Psoas muscle (tissue), 7 donors: ENCODE measurements at regions not wholly inside any gene's neighbourhood (a gene's known extent, or its start where the extent isn't known, plus 50 kb on each side); places are given as distances from the start of the nearest gene placed in this dataset.

Experiments used
- ATAC-seq, 4 donors: fragments of 200-7000 bp; cut with Tn5 transposase; one replicate each; pipeline ENCODE4 v1.9.1; 2020; ENCODE audit warnings: moderate library complexity in 3 of 4, mild to moderate bottlenecking in 2 of 4
- DNase-seq, 2 donors: peaks; one replicate each; pipeline ENCODE4 v3.0.0-alpha.2; 2020
- H3K27ac ChIP-seq: fragments of 200-600 bp; one replicate; pipeline ENCODE4 v1.8.0; 2022
- H3K27me3 ChIP-seq, 3 donors: fragments of 200-600 bp in 1 of 3; one replicate each; pipeline versions ENCODE4 v1.6.1 to v1.8.0; 2013 to 2022; ENCODE audit warnings: low read length in 2 of 3, mild to moderate bottlenecking in 2 of 3, moderate library complexity in 1 of 3; ENCODE audit not compliant: insufficient read depth in 3 of 3
- H3K36me3 ChIP-seq, 2 donors: fragments of 200-600 bp in 1 of 2; one replicate each; pipeline versions ENCODE4 v1.6.1 to v1.8.0; 2013 to 2022; ENCODE audit warnings: low read depth in 1 of 2, mild to moderate bottlenecking in 1 of 2, moderate library complexity in 1 of 2; ENCODE audit not compliant: insufficient read depth in 1 of 2
- H3K4me1 ChIP-seq: fragments of 200-600 bp; one replicate; pipeline ENCODE4 v1.8.0; 2022
- H3K4me3 ChIP-seq: fragments of 200-600 bp; one replicate; pipeline ENCODE4 v1.8.0; 2022; ENCODE audit warnings: mild to moderate bottlenecking
- H3K9me3 ChIP-seq: fragments of 200-600 bp; one replicate; pipeline ENCODE4 v1.8.0; 2022
- WGBS, 3 donors: extraction: QIAGEN DNeasy Blood & Tissue Kit; methylation state at CpG; one replicate each; pipeline versions ENCODE4 v1.1.6 to v1.1.7; 2013; 5-methylcytosine and 5-hydroxymethylcytosine counted together
- intact Hi-C, 2 donors: fragments of 100-400 bp; cut with DNase I; formaldehyde crosslinking; loops; one replicate each; pipeline versions ENCODE4 v1.11.0 to v1.14.2; 2022
- TF ChIP-seq, protein P1 (sequence below): fragments of 200-600 bp; IDR thresholded peaks from one replicate; pipeline ENCODE4 v1.8.0; 2022; ENCODE audit warnings: antibody characterized with exemption
- donor health status: healthy with polysubstance abuse.
- donor health status: DM: no; HTN: no; CAD: no; lungs with moderate emphysema.
- donor health status: Bipolar disorder and iron deficiency.
- donor health status: healthy.
- donor health status: DM: yes; HTN: yes; CAD: no.
- donor health status: DM: no; HTN: no; CAD: no.
- donor health status: DM: yes; HTN: yes; CAD: no.

GRCh38 chr13:34408640-34409039 lies 533.4 kb upstream of the NBEA start:
- Histone ChIP-seq H3K27ac (no peak overlapping the region), H3K9me3 (no peaks in the 10 kb centered on the region), H3K4me1 (no peaks in the 10 kb centered on the region), H3K27me3 (no peaks in the 10 kb centered on the region), H3K4me3 (no peak overlapping the region), H3K36me3 (no peaks in the 10 kb centered on the region)
- WGBS, 3 donors, result 47 to 75% (median 63%) methylated on average over 2 of the region's 2 CpGs
- intact Hi-C loops, result no loop called here
- no peak for DNase-seq
- TF ChIP-seq, protein P1, sequence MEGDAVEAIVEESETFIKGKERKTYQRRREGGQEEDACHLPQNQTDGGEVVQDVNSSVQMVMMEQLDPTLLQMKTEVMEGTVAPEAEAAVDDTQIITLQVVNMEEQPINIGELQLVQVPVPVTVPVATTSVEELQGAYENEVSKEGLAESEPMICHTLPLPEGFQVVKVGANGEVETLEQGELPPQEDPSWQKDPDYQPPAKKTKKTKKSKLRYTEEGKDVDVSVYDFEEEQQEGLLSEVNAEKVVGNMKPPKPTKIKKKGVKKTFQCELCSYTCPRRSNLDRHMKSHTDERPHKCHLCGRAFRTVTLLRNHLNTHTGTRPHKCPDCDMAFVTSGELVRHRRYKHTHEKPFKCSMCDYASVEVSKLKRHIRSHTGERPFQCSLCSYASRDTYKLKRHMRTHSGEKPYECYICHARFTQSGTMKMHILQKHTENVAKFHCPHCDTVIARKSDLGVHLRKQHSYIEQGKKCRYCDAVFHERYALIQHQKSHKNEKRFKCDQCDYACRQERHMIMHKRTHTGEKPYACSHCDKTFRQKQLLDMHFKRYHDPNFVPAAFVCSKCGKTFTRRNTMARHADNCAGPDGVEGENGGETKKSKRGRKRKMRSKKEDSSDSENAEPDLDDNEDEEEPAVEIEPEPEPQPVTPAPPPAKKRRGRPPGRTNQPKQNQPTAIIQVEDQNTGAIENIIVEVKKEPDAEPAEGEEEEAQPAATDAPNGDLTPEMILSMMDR, result no peak
- ATAC-seq, result no peak

DNA sequence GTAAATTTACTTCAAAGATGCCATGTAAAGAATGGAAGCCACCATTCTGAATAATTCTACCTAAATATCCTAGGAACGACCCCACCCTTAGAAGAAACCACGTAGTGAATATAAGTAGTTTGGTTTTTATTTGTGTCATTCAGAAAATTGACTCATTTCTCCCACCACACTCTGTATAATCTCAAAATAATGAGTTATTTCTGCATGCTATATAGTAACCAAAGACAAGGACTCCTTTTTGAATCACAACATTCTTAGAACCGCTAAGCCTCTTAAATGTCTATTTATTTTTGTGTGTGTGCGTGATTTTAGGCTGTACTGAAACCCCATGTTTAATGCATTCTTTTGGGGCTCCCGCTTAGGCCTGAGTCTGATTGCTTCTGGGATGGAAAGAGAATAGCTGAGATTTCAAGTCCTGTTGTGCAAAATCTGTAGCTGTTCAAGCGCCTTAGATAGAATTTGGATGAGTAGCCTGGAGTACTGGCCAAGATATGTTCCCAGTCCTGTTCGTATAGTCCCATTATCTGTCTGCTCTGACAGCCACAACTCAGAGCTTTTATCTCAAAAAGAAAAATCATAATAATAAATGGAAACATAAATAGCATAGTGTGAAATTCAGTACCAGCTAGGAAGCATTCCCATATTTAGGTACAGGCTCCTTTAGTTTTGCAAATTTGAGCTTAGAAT lies 532.4 kb upstream of the NBEA start:
- Histone ChIP-seq H3K4me1 (no peaks in the 10 kb centered on the region), H3K4me3 (no peak overlapping the region), H3K36me3 (no peaks in the 10 kb centered on the region), H3K9me3 (no peaks in the 10 kb centered on the region), H3K27me3 (no peaks in the 10 kb centered on the region), H3K27ac (no peak overlapping the region)
- 64 to 73% (median 72%) methylated on average over 7 of the region's 7 CpGs for WGBS, 3 donors
- TF ChIP-seq, protein P1, result no peak
- ATAC-seq (no peak), DNase-seq (no peak)
- intact Hi-C loops, result no loop called here

DNA sequence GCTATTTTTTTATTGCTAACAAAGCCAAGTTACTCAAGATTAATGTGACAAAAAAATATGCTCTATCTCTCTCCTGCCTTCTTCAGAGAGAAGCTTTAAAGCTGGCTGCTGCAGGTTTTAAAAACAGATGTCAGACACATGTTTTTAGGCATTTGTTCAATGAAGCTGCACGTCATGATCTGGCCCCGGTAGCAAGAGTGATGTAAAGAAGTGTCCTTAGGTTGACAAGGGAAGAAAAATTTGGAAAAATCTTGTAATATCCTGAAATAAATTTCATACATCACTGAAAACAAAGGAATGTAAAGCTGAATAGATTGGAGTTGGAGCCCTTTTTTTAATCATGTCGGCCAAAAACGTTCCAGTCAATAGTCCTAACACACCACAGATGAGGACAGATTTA lies 531.4 kb upstream of the NBEA start:
- Histone ChIP-seq H3K9me3 (no peaks in the 10 kb centered on the region), H3K4me1 (no peaks in the 10 kb centered on the region), H3K36me3 (no peaks in the 10 kb centered on the region), H3K27me3 (no peaks in the 10 kb centered on the region), H3K4me3 (no peak overlapping the region), H3K27ac (no peak overlapping the region)
- DNase-seq (no peak), ATAC-seq (no peak)
- intact Hi-C loops, result no loop called here
- TF ChIP-seq, protein P1, result no peak
- 44 to 56% (median 49%) methylated on average over 4 of the region's 4 CpGs for WGBS, 3 donors

GRCh38 chr13:34411177-34411576 lies 530.9 kb upstream of the NBEA start:
- DNase-seq (no peak), ATAC-seq (no peak)
- 94 to 100% (median 95%) methylated on average over 1 of the region's 1 CpG for WGBS, 3 donors
- Histone ChIP-seq H3K27me3 (no peaks in the 10 kb centered on the region), H3K36me3 (no peaks in the 10 kb centered on the region), H3K4me3 (no peak overlapping the region), H3K27ac (no peak overlapping the region), H3K4me1 (no peaks in the 10 kb centered on the region), H3K9me3 (no peaks in the 10 kb centered on the region)
- TF ChIP-seq, protein P1, result no peak
- intact Hi-C loops, result no loop called here

DNA sequence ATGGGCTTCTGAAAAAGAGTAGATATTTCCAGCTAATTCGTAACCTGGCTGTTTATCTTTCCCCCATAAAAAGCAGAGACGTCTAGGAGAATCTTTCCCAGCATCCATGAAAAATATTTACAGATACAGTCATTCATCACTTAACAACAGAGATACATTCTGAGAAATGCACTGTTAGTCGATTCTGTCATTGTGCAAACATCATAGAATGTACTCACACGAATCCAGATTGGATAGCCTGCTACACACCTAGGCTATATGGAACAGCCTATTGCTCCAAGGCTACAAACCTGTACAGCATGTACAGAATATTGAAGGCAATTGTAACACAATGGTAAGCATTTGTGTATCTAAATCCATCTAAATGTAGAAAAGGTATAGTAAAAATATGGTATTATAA lies 530.2 kb upstream of the NBEA start:
- no peak overlapping the region for H3K27ac ChIP-seq
- H3K36me3 ChIP-seq, result no peaks in the 10 kb centered on the region
- TF ChIP-seq, protein P1, result no peak
- no peaks in the 10 kb centered on the region for H3K9me3 ChIP-seq
- no peak overlapping the region for H3K4me3 ChIP-seq
- H3K4me1 ChIP-seq, result no peaks in the 10 kb centered on the region
- intact Hi-C loops, result no loop called here
- H3K27me3 ChIP-seq, result no peaks in the 10 kb centered on the region
- no peak for ATAC-seq
- no peak for DNase-seq
- WGBS, 3 donors, result 90 to 93% (median 90%) methylated on average over 4 of the region's 4 CpGs
